VCaP (cell line): ENCODE measurements at regions not wholly inside any gene's neighbourhood (a gene's known extent, or its start where the extent isn't known, plus 50 kb on each side); places are given as distances from the start of the nearest gene placed in this dataset.

Experiments used
- H3K27ac ChIP-seq: fragments of 450-650 bp; 2 replicates; pipeline ENCODE4 v1.5.1; 2017
- CTCF ChIP-seq: fragments of 450-650 bp; conservative IDR thresholded peaks from 2 replicates; pipeline ENCODE4 v1.5.1; 2017; ENCODE audit warnings: mild to moderate bottlenecking, moderate library complexity

- H3K27ac ChIP-seq, result no peak overlapping the region
Observed at GRCh38 chr4:33696041-33696440, 2548.3 kb downstream of the ARAP2 start.

GRCh38 chr4:33696586-33696985 lies 2547.7 kb downstream of the ARAP2 start:
- H3K27ac ChIP-seq, result no peak overlapping the region
- no peak for TF ChIP-seq CTCF

More at GRCh38 chr4:33696041-33696440, 2548.3 kb downstream of the ARAP2 start:
- TF ChIP-seq CTCF, result no peak

GRCh38 chr4:33709247-33709646 lies 2535.1 kb downstream of the ARAP2 start:
- no peak overlapping the region for H3K27ac ChIP-seq
- no peak for TF ChIP-seq CTCF

- TF ChIP-seq CTCF, result no peak
- no peak overlapping the region for H3K27ac ChIP-seq
Observed at GRCh38 chr4:33711826-33712225, 2532.5 kb downstream of the ARAP2 start.

GRCh38 chr4:33714971-33715370 lies 2529.3 kb downstream of the ARAP2 start:
- no peak overlapping the region for H3K27ac ChIP-seq
- no peak for TF ChIP-seq CTCF

- TF ChIP-seq CTCF, result no peak
- no peak overlapping the region for H3K27ac ChIP-seq
Observed at GRCh38 chr4:33715841-33716395, 2528.4 kb downstream of the ARAP2 start.

- H3K27ac ChIP-seq, result no peak overlapping the region
- TF ChIP-seq CTCF, result no peak
Observed at GRCh38 chr4:33722254-33722653, 2522.1 kb downstream of the ARAP2 start.
